OCI-LY7 (cell line): ENCODE measurements at regions not wholly inside any gene's neighbourhood (a gene's known extent, or its start where the extent isn't known, plus 50 kb on each side); places are given as distances from the start of the nearest gene placed in this dataset.

Source experiments
- BruUV-seq: library from RNA; stranded (reverse); fragments of 400-500 nt; replicated peaks from 2 replicates; lab custom pipeline; 2021; lab: Mats Ljungman, UMichigan
- CTCF ChIA-PET: fragments of 300-600 bp; sonication (Branson Sonifier 250); formaldehyde crosslinking; loops from one replicate; lab custom pipeline; 2022; ENCODE audit warnings: antibody characterized with exemption; ENCODE audit not compliant: unreplicated experiment; lab: Charles Lee
- POLR2A ChIA-PET: fragments of 300-600 bp; sonication (Branson Sonifier 250); formaldehyde crosslinking; loops from one replicate; lab custom pipeline; 2022; ENCODE audit warnings: antibody characterized with exemption; lab: Charles Lee
- DNase-seq: peaks from one replicate; pipeline ENCODE4 v3.0.0-alpha.2; 2015; ENCODE audit warnings: low spot score
- H2AFZ ChIP-seq: fragments of 200-600 bp; sonication (generic), shearing (Covaris generic); 2 replicates; pipeline ENCODE4 v1.6.1; 2014; ENCODE audit warnings: mild to moderate bottlenecking, antibody characterized with exemption, low read length, moderate library complexity
- H3K27ac ChIP-seq: fragments of 200-600 bp; sonication (generic); 2 replicates; pipeline ENCODE4 v1.5.1; 2014; ENCODE audit warnings: mixed run types, low read depth, mild to moderate bottlenecking, moderate library complexity, low read length, inconsistent platforms; ENCODE audit not compliant: poor library complexity, severe bottlenecking
- H3K36me3 ChIP-seq: fragments of 200-600 bp; sonication (generic); 2 replicates; pipeline ENCODE4 v1.6.1; 2014; ENCODE audit warnings: mild to moderate bottlenecking, antibody characterized with exemption, low read length, moderate library complexity, mixed read lengths; ENCODE audit not compliant: insufficient read depth
- H3K4me1 ChIP-seq: fragments of 200-600 bp; sonication (generic); 2 replicates; pipeline ENCODE4 v1.5.1; 2014; ENCODE audit warnings: mild to moderate bottlenecking, low read length; ENCODE audit not compliant: insufficient read depth, poor library complexity, severe bottlenecking
- H3K4me2 ChIP-seq: fragments of 200-600 bp; sonication (generic); 2 replicates; pipeline ENCODE4 v1.6.1; 2014; ENCODE audit warnings: mild to moderate bottlenecking, low read length
- H3K4me3 ChIP-seq: fragments of 200-600 bp; sonication (generic); 2 replicates; pipeline ENCODE4 v1.5.1; 2014; ENCODE audit warnings: mild to moderate bottlenecking, low read depth, low read length; ENCODE audit not compliant: poor library complexity, severe bottlenecking
- H3K79me2 ChIP-seq: fragments of 200-600 bp; sonication (generic); 2 replicates; pipeline ENCODE4 v1.6.1; 2016; ENCODE audit warnings: low read depth, mild to moderate bottlenecking, low read length, moderate library complexity, mixed read lengths; ENCODE audit not compliant: insufficient read depth
- H3K9me2 ChIP-seq: fragments of 200-600 bp; sonication (generic); 2 replicates; pipeline ENCODE4 v1.6.1; 2016; ENCODE audit warnings: mild to moderate bottlenecking, low read length, mixed read lengths; ENCODE audit not compliant: insufficient read depth
- H3K9me3 ChIP-seq: fragments of 200-600 bp; sonication (generic); 2 replicates; pipeline ENCODE4 v1.6.1; 2014; ENCODE audit warnings: mild to moderate bottlenecking, mixed run types, low read length, mixed read lengths
- H4K20me1 ChIP-seq: fragments of 200-600 bp; sonication (generic); 2 replicates; pipeline ENCODE4 v1.6.1; 2014; ENCODE audit warnings: mild to moderate bottlenecking, antibody characterized with exemption, low read length, moderate library complexity, mixed read lengths; ENCODE audit not compliant: insufficient read depth
- EZH2phosphoT487 ChIP-seq: fragments of 200-600 bp; sonication (generic); IDR thresholded peaks from 2 replicates; pipeline ENCODE4 v1.6.1; 2018; ENCODE audit warnings: low read depth, borderline replicate concordance, mild to moderate bottlenecking, mixed run types, antibody characterized with exemption, low read length, moderate library complexity, mixed read lengths
- intact Hi-C: fragments of 100-400 bp; cut with micrococcal nuclease; formaldehyde crosslinking; loops from one replicate; pipeline ENCODE4 v1.10.0; 2022; ENCODE audit not compliant: unreplicated experiment
- TF ChIP-seq, protein P1 (sequence below): fragments of 200-600 bp; sonication (generic); conservative IDR thresholded peaks from 2 replicates; pipeline ENCODE4 v1.5.1; 2014; ENCODE audit warnings: mild to moderate bottlenecking, antibody characterized with exemption, low read length, moderate library complexity, mixed read lengths

DNA sequence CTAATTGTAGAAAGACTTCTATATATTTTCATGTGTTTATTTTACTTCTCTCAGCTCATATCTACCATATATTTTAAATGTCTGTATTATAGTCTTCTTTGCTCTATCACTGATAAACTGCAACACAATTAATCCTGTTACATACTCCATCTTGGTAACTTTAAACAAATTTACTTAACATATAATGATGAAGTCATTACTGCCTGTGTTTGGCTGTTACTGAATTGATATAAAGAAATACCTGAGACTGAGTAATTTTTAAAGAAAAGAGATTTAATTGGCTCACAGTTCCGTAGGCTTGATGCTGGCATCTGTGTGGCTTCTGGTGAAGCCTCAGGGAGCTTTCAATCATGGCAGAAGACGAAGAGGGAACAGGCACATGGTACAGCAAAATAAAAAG is 1480.4 kb downstream of the HACE1 start:
- intact Hi-C loops: no loop called here
- BruUV-seq: no TSS peak

DNA sequence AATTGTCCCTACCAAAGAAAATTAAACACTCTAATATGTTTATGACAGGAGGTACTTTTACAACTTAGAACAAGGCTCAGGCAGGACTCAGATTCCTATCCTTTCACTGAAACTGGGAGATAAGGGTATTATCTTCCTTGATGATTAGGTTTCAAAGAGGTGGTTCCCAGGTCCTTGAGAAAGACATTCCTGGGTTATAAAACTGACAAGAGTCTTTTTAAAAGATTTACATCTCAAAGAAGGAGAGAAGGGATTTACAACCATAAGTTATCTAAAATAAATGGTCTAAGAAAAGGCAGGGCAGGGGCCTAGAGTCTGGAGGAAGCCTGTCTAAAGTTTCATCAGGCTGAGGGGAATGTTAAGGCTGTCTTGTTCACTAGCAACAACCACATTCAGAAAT is 1492.5 kb downstream of the HACE1 start:
- no peak for TF ChIP-seq EZH2phosphoT487
- TF ChIP-seq, protein P1, sequence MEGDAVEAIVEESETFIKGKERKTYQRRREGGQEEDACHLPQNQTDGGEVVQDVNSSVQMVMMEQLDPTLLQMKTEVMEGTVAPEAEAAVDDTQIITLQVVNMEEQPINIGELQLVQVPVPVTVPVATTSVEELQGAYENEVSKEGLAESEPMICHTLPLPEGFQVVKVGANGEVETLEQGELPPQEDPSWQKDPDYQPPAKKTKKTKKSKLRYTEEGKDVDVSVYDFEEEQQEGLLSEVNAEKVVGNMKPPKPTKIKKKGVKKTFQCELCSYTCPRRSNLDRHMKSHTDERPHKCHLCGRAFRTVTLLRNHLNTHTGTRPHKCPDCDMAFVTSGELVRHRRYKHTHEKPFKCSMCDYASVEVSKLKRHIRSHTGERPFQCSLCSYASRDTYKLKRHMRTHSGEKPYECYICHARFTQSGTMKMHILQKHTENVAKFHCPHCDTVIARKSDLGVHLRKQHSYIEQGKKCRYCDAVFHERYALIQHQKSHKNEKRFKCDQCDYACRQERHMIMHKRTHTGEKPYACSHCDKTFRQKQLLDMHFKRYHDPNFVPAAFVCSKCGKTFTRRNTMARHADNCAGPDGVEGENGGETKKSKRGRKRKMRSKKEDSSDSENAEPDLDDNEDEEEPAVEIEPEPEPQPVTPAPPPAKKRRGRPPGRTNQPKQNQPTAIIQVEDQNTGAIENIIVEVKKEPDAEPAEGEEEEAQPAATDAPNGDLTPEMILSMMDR: no peak
- Histone ChIP-seq H3K27ac (no peak overlapping the region), H3K36me3 (no peaks in the 10 kb centered on the region), H3K4me2 (no peak overlapping the region), H4K20me1 (no peaks in the 10 kb centered on the region), H3K9me3 (no peaks in the 10 kb centered on the region), H3K9me2 (no peaks in the 10 kb centered on the region), H2AFZ (no peak overlapping the region), H3K4me3 (no peak overlapping the region), H3K4me1 (no peaks in the 10 kb centered on the region), H3K79me2 (no peaks in the 10 kb centered on the region)
- intact Hi-C loops: no loop called here
- ChIA-PET CTCF (no interaction called here), POLR2A (no interaction called here)
- no peak for DNase-seq
- no TSS peak for BruUV-seq

More for the DNA sequence above, 1480.4 kb downstream of the HACE1 start:
- ChIA-PET POLR2A (interaction anchor here (0.7 kb wide), 1 partner anchor 98 kb away, joined by 4 read pairs; no protein-coding TSS in a partner anchor), CTCF (no interaction called here)
- DNase-seq: no peak
- H3K36me3 ChIP-seq: no peaks in the 10 kb centered on the region
- H3K4me3 ChIP-seq: no peak overlapping the region
- H3K79me2 ChIP-seq: no peaks in the 10 kb centered on the region
- no peak overlapping the region for H2AFZ ChIP-seq
- no peaks in the 10 kb centered on the region for H3K9me2 ChIP-seq
- no peaks in the 10 kb centered on the region for H3K4me1 ChIP-seq
- H3K27ac ChIP-seq: no peak overlapping the region
- H3K9me3 ChIP-seq: no peaks in the 10 kb centered on the region
- H3K4me2 ChIP-seq: no peak overlapping the region
- TF ChIP-seq, protein P1: no peak
- no peak for TF ChIP-seq EZH2phosphoT487
- no peaks in the 10 kb centered on the region for H4K20me1 ChIP-seq

DNA sequence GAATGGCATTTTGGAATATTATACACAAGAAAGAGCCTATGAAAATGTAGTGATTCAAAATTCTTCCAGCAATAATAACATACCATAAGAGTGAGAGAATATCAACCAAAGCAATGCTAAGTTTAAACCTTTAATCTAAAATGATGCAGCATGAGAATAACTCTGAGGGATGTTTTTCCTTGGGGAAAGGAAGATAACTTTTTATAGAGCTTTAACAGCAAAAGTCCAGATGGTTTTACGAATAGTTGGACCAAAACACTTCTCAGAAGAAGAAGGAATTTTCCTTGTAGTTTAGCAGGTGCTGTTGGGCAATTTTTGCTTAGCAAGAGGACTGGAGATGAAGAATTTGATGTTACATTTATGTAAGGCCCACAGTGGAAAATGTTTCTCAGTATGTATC is 1503.2 kb downstream of the HACE1 start:
- no peak for DNase-seq
- Histone ChIP-seq H4K20me1 (no peaks in the 10 kb centered on the region), H3K4me3 (no peak overlapping the region), H3K9me2 (no peaks in the 10 kb centered on the region), H2AFZ (no peak overlapping the region), H3K27ac (no peak overlapping the region), H3K9me3 (no peaks in the 10 kb centered on the region), H3K79me2 (no peaks in the 10 kb centered on the region), H3K4me2 (no peak overlapping the region), H3K36me3 (no peaks in the 10 kb centered on the region), H3K4me1 (no peaks in the 10 kb centered on the region)
- TF ChIP-seq EZH2phosphoT487: no peak
- TF ChIP-seq, protein P1: no peak
- BruUV-seq: no TSS peak
- intact Hi-C loops: no loop called here
- ChIA-PET CTCF (no interaction called here), POLR2A (no interaction called here)
